ENCODE measurements at regions not wholly inside any gene's neighbourhood (a gene's known extent, or its start where the extent isn't known, plus 50 kb on each side); places are given as distances from the start of the nearest gene placed in this dataset.

DNA sequence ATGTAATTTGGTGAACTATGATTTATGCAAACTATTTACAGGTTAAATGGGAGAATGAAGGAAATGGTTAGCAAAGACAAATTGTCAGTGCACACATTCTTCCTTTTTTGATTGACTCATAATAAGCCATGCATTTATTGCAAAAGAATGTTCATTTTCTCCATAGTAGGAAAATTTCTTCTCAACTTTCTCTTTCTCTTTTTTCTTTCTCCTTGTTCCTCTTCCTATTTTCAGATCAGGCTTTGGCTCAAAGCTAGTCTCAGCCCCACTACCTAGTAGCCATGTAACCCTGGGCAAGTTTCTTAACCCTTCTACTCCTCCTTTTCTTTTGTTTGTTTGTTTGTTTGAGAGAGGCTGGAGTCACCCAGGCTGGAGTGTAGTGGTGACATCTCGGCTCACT is 156.6 kb downstream of the PIK3R1 start:
- H3K4me3 ChIP-seq, result no peak overlapping the region
- H3K27ac ChIP-seq, result no peak overlapping the region
- no peaks in the 10 kb centered on the region for H3K9me3 ChIP-seq
- H3K27me3 ChIP-seq, result no peaks in the 10 kb centered on the region
- TF ChIP-seq POLR2A (IDR thresholded peaks at IDR 0.05) (no peak), POLR2AphosphoS5 (IDR thresholded peaks at IDR 0.05) (no peak), EP300 (IDR thresholded peaks at IDR 0.05) (no peak)
- TF ChIP-seq, protein P1, sequence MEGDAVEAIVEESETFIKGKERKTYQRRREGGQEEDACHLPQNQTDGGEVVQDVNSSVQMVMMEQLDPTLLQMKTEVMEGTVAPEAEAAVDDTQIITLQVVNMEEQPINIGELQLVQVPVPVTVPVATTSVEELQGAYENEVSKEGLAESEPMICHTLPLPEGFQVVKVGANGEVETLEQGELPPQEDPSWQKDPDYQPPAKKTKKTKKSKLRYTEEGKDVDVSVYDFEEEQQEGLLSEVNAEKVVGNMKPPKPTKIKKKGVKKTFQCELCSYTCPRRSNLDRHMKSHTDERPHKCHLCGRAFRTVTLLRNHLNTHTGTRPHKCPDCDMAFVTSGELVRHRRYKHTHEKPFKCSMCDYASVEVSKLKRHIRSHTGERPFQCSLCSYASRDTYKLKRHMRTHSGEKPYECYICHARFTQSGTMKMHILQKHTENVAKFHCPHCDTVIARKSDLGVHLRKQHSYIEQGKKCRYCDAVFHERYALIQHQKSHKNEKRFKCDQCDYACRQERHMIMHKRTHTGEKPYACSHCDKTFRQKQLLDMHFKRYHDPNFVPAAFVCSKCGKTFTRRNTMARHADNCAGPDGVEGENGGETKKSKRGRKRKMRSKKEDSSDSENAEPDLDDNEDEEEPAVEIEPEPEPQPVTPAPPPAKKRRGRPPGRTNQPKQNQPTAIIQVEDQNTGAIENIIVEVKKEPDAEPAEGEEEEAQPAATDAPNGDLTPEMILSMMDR (IDR thresholded peaks at IDR 0.05), result no peak
- no peak for ATAC-seq
- H3K36me3 ChIP-seq, result no peaks in the 10 kb centered on the region
- 100% methylated on average over 1 of the region's 1 CpG; no CpG with 5 or more reads in 1 of the 2 donors for WGBS, 2 donors (ENCODE audit: low coverage in 1 of 2)
- no peaks in the 10 kb centered on the region for H3K4me1 ChIP-seq

DNA sequence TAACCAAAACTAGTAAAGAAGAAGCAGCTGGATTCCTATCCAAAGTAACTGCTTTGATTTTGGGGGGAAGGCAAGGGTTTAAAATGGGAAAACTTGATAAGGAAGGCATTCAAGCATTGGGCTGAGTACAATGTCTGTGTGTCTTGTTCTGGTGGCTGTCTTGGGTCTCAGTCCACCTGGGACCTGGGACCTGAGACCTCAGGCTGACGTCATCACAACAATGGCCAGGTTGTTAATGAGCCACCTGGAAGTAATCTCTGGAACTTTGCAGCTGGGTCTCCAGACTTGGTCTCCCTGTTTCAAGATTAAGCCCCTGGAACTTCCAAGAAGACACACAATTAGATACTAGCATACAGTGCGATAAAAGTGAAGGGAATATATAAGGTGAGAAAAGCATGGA is 157.5 kb downstream of the PIK3R1 start:
- Histone ChIP-seq H3K4me3 (no peak overlapping the region), H3K36me3 (no peaks in the 10 kb centered on the region), H3K9me3 (no peaks in the 10 kb centered on the region), H3K27ac (no peak overlapping the region), H3K27me3 (no peaks in the 10 kb centered on the region), H3K4me1 (no peaks in the 10 kb centered on the region)
- ATAC-seq, result no peak
- 86% methylated on average over 2 of the region's 2 CpGs; no CpG with 5 or more reads in 1 of the 2 donors for WGBS, 2 donors (ENCODE audit: low coverage in 1 of 2)
- TF ChIP-seq POLR2A (IDR thresholded peaks at IDR 0.05), result no peak
- TF ChIP-seq POLR2AphosphoS5 (IDR thresholded peaks at IDR 0.05), result no peak
- TF ChIP-seq EP300 (IDR thresholded peaks at IDR 0.05), result no peak
- TF ChIP-seq, protein P1 (IDR thresholded peaks at IDR 0.05), result no peak

- Histone ChIP-seq H3K4me3 (no peak overlapping the region), H3K4me1 (no peaks in the 10 kb centered on the region), H3K27ac (no peak overlapping the region), H3K27me3 (no peaks in the 10 kb centered on the region), H3K9me3 (no peaks in the 10 kb centered on the region), H3K36me3 (no peaks in the 10 kb centered on the region)
- WGBS, 2 donors (ENCODE audit: low coverage in 1 of 2), result 100% methylated on average over 1 of the region's 1 CpG
- TF ChIP-seq EP300 (IDR thresholded peaks at IDR 0.05), result no peak
- TF ChIP-seq, protein P1 (IDR thresholded peaks at IDR 0.05), result no peak
- TF ChIP-seq POLR2AphosphoS5 (IDR thresholded peaks at IDR 0.05), result no peak
- no peak for TF ChIP-seq POLR2A (IDR thresholded peaks at IDR 0.05)
- no peak for ATAC-seq
Observed at GRCh38 chr5:68374796-68375518, 159.4 kb downstream of the PIK3R1 start.

GRCh38 chr5:68375540-68375939 is 160.0 kb downstream of the PIK3R1 start:
- H3K27me3 ChIP-seq, result no peaks in the 10 kb centered on the region
- ATAC-seq, result no peak
- no peaks in the 10 kb centered on the region for H3K9me3 ChIP-seq
- no peaks in the 10 kb centered on the region for H3K4me1 ChIP-seq
- H3K4me3 ChIP-seq, result no peak overlapping the region
- H3K27ac ChIP-seq, result no peak overlapping the region
- H3K36me3 ChIP-seq, result no peaks in the 10 kb centered on the region
- 64 to 87% methylated on average over 2 to 3 of the region's 3 CpGs for WGBS, 2 donors (ENCODE audit: low coverage in 1 of 2)
- TF ChIP-seq POLR2A (IDR thresholded peaks at IDR 0.05) (no peak), EP300 (IDR thresholded peaks at IDR 0.05) (no peak), POLR2AphosphoS5 (IDR thresholded peaks at IDR 0.05) (no peak)

DNA sequence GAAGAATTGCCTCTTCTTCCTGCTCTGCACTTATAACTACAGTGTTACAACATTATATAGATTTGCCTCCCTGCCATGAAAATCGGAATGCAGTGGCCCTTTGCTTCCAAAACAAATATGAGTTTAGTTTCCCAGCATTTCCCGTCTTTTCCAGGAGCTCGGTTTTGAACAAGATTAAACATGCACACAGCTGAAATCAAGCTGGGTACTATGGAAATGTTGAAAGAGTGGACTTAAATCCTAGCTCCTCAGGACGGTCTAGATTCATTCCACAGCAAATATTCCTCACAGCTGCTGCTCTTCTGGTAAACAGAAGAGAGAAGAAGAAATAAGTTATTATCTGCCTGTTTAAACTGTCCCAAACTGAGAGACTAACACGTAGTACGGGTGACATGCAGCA is 161.4 kb downstream of the PIK3R1 start:
- WGBS, 2 donors (ENCODE audit: low coverage in 1 of 2), result 38 to 57% methylated on average over 2 to 5 of the region's 6 CpGs
- no peak overlapping the region for H3K4me3 ChIP-seq
- no peaks in the 10 kb centered on the region for H3K27me3 ChIP-seq
- peak overlapping the region in 1 of 4 donors; percentile 38 for H3K27ac ChIP-seq
- no peaks in the 10 kb centered on the region for H3K4me1 ChIP-seq
- H3K36me3 ChIP-seq, result no peaks in the 10 kb centered on the region
- no peaks in the 10 kb centered on the region for H3K9me3 ChIP-seq
- no peak for ATAC-seq
- TF ChIP-seq POLR2A (IDR thresholded peaks at IDR 0.05) (no peak), POLR2AphosphoS5 (IDR thresholded peaks at IDR 0.05) (no peak), EP300 (IDR thresholded peaks at IDR 0.05) (no peak)
- TF ChIP-seq, protein P1 (IDR thresholded peaks at IDR 0.05), result no peak

Measured in gastroesophageal sphincter (tissue), 4 donors.